Astrocyte (in vitro differentiated cells and primary cell): ENCODE measurements at regions not wholly inside any gene's neighbourhood (a gene's known extent, or its start where the extent isn't known, plus 50 kb on each side); places are given as distances from the start of the nearest gene placed in this dataset.
A peak's percentile ranks its signal among the peaks of the same experiment; 100 is the strongest.

ENCODE experiments used
- DNase-seq: peaks from one replicate; pipeline ENCODE4 v3.0.0-alpha.2; 2010; ENCODE audit warnings: low read depth
- FAIRE-seq: peaks from 2 replicates; lab custom pipeline; 2011; peaks lifted over from hg19 to GRCh38; lab: Jason Lieb, UNC
- H2AFZ ChIP-seq: 2 replicates; pipeline ENCODE4 v1.6.0; 2012; ENCODE audit warnings: low read depth, low read length, inconsistent platforms
- H3K27ac ChIP-seq: 2 replicates; pipeline ENCODE4 v1.5.1; 2011; ENCODE audit warnings: low read depth, low read length, inconsistent platforms
- H3K27me3 ChIP-seq: 2 replicates; pipeline ENCODE4 v1.6.0; 2011; ENCODE audit warnings: low read length, inconsistent platforms; ENCODE audit not compliant: insufficient read depth
- H3K36me3 ChIP-seq: 2 replicates; pipeline ENCODE4 v1.5.1; 2011; ENCODE audit warnings: low read length, inconsistent platforms; ENCODE audit not compliant: insufficient read depth
- H3K4me1 ChIP-seq: 2 replicates; pipeline ENCODE4 v1.5.1; 2011; ENCODE audit warnings: low read length, inconsistent platforms; ENCODE audit not compliant: insufficient read depth
- H3K4me2 ChIP-seq: 2 replicates; pipeline ENCODE4 v1.6.0; 2012; ENCODE audit warnings: low read length, inconsistent platforms
- H3K4me3 ChIP-seq: 2 replicates; pipeline ENCODE4 v1.5.1; 2011; ENCODE audit warnings: low read depth, mild to moderate bottlenecking, low read length, inconsistent platforms; ENCODE audit not compliant: insufficient read depth
- H3K79me2 ChIP-seq: 2 replicates; pipeline ENCODE4 v1.6.0; 2012; ENCODE audit warnings: mild to moderate bottlenecking, low read length, inconsistent platforms; ENCODE audit not compliant: insufficient read depth
- H3K9ac ChIP-seq: 2 replicates; pipeline ENCODE4 v1.6.0; 2012; ENCODE audit warnings: mild to moderate bottlenecking, low read length, inconsistent platforms
- H3K9me3 ChIP-seq: 2 replicates; pipeline ENCODE4 v1.5.1; 2012; ENCODE audit warnings: low read depth, mild to moderate bottlenecking, low read length, inconsistent platforms; ENCODE audit not compliant: insufficient read depth
- H4K20me1 ChIP-seq: 2 replicates; pipeline ENCODE4 v1.6.0; 2012; ENCODE audit warnings: low read length, inconsistent platforms; ENCODE audit not compliant: insufficient read depth
- H3K27ac Mint-ChIP-seq: one replicate; pipeline ENCODE4 v1.8.0; 2021; ENCODE audit warnings: mild to moderate bottlenecking, mixed read lengths; ENCODE audit not compliant: unreplicated experiment
- H3K27me3 Mint-ChIP-seq: one replicate; pipeline ENCODE4 v1.8.0; 2021; ENCODE audit warnings: low read depth, mixed read lengths; ENCODE audit not compliant: unreplicated experiment
- H3K36me3 Mint-ChIP-seq: one replicate; pipeline ENCODE4 v1.8.0; 2021; ENCODE audit warnings: low read depth, mixed read lengths; ENCODE audit not compliant: unreplicated experiment
- H3K4me1 Mint-ChIP-seq: one replicate; pipeline ENCODE4 v1.8.0; 2021; ENCODE audit warnings: low read depth, mixed read lengths; ENCODE audit not compliant: unreplicated experiment
- H3K4me3 Mint-ChIP-seq: one replicate; pipeline ENCODE4 v1.8.0; 2021; ENCODE audit warnings: mild to moderate bottlenecking, moderate library complexity, mixed read lengths; ENCODE audit not compliant: unreplicated experiment
- H3K9me3 Mint-ChIP-seq: one replicate; pipeline ENCODE4 v1.8.0; 2021; ENCODE audit warnings: mild to moderate bottlenecking, mixed read lengths; ENCODE audit not compliant: unreplicated experiment
- EZH2 ChIP-seq: IDR thresholded peaks from 2 replicates; pipeline ENCODE4 v1.6.1; 2012; ENCODE audit warnings: mild to moderate bottlenecking, low read length, inconsistent platforms; ENCODE audit not compliant: insufficient read depth
- TF ChIP-seq, protein P1 (sequence below): IDR thresholded peaks from 2 replicates; pipeline ENCODE4 v1.5.1; 2011; ENCODE audit warnings: low read depth, mild to moderate bottlenecking, inconsistent platforms, low read length, moderate library complexity; ENCODE audit not compliant: insufficient read depth

DNA sequence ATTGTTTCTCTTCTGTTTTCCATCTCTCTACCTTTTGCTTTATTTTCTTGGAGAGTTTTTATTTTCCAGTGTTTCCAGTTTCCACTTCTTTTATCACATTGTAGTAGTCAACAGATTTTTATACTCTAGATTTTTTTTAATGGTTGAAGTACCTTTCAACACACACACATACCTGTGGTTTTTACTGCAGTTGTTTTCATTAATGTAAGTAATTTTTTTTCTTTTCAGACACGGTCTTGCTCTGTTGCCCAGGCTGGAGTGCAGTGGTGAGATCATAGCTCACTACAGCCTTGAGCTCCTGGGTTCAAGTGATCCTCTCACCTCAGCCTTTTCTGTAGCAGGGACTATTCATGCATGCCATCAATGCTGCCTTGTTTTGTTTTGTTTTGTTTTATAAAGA, 472.5 kb upstream of the SGO1 start:
- FAIRE-seq: no peak
- DNase-seq: peak; percentile 71
- Histone ChIP-seq H4K20me1 (no peaks in the 10 kb centered on the region), H2AFZ (no peak overlapping the region), H3K4me2 (no peak overlapping the region), H3K36me3 (no peaks in the 10 kb centered on the region), H3K4me1 (no peaks in the 10 kb centered on the region), H3K79me2 (no peaks in the 10 kb centered on the region), H3K4me3 (no peak overlapping the region), H3K27ac (no peak overlapping the region), H3K9ac (no peak overlapping the region), H3K9me3 (no peaks in the 10 kb centered on the region), H3K27me3 (no peaks in the 10 kb centered on the region)
- Mint-ChIP-seq H3K4me1 (peaks cover 10% of the 10 kb centered on the region), H3K4me3 (no peak overlapping the region), H3K27ac (peak overlapping the region; percentile 67), H3K9me3 (peaks cover 3% of the 10 kb centered on the region), H3K27me3 (no peaks in the 10 kb centered on the region), H3K36me3 (no peaks in the 10 kb centered on the region)
- TF ChIP-seq, protein P1, sequence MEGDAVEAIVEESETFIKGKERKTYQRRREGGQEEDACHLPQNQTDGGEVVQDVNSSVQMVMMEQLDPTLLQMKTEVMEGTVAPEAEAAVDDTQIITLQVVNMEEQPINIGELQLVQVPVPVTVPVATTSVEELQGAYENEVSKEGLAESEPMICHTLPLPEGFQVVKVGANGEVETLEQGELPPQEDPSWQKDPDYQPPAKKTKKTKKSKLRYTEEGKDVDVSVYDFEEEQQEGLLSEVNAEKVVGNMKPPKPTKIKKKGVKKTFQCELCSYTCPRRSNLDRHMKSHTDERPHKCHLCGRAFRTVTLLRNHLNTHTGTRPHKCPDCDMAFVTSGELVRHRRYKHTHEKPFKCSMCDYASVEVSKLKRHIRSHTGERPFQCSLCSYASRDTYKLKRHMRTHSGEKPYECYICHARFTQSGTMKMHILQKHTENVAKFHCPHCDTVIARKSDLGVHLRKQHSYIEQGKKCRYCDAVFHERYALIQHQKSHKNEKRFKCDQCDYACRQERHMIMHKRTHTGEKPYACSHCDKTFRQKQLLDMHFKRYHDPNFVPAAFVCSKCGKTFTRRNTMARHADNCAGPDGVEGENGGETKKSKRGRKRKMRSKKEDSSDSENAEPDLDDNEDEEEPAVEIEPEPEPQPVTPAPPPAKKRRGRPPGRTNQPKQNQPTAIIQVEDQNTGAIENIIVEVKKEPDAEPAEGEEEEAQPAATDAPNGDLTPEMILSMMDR: no peak
- no peak for TF ChIP-seq EZH2

DNA sequence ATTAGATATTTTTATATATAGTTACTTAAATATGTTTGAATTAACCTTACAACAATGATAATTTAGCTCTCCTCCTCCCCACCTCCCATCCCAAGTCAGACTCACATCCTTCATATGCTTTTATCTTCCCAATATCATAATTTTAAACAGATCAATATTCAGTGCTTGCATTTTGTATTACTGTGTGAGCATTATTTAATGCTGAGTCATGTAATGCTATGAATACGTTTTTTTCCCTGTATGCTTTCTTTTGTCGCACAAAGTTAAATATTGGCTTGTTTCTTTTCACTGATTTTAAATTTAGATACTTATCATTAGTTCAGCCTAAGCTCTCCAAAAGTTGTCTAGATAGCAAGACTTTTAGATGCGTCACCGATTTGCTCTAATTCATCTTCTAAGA, 471.6 kb upstream of the SGO1 start:
- H3K27me3 ChIP-seq: no peaks in the 10 kb centered on the region
- H3K27ac ChIP-seq: no peak overlapping the region
- H2AFZ ChIP-seq: no peak overlapping the region
- no peaks in the 10 kb centered on the region for H3K36me3 ChIP-seq
- H3K79me2 ChIP-seq: no peaks in the 10 kb centered on the region
- FAIRE-seq: no peak
- Mint-ChIP-seq H3K36me3 (no peaks in the 10 kb centered on the region), H3K9me3 (peaks cover 3% of the 10 kb centered on the region), H3K27me3 (no peaks in the 10 kb centered on the region), H3K4me1 (peaks cover 13% of the 10 kb centered on the region), H3K4me3 (no peak overlapping the region), H3K27ac (no peak overlapping the region)
- H3K9me3 ChIP-seq: no peaks in the 10 kb centered on the region
- H3K4me3 ChIP-seq: no peak overlapping the region
- no peak for DNase-seq
- H3K9ac ChIP-seq: no peak overlapping the region
- no peaks in the 10 kb centered on the region for H4K20me1 ChIP-seq
- H3K4me1 ChIP-seq: no peaks in the 10 kb centered on the region
- no peak for TF ChIP-seq EZH2
- TF ChIP-seq, protein P1: no peak
- H3K4me2 ChIP-seq: no peak overlapping the region

DNA sequence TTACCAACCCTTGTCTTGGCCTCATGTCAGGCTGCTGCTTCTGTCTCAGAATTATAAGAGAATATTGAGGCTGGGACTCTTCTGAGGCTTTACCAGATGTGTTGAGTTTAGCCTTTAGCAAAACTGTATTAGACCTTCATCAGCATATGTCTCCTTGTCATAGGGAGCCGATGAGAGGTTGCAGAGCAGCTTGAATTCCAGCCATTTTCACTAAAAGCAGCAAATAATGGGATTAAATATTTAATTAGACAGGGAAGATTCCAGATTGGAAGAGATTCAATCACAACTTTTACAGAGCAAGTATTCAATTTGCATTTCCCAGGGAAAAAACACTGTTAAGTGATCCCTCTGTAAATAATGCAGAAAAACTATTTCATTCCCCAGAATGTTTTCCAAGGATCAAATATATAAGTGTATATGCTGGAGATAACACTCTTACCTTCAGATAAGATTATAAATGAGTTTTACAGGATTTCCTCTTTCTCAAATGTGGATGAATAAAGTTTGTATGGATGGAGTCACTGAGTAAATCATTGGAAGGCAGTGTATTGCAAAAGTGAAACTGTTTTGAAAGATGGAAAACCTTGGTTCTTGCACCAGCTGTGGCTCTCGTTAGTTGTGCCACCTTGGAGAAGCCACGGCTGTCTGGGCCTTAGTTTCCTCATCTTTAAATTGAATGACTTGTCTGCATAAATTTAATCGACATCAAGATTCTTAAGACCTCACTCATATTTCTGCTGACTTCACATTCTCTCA, 466.4 kb upstream of the SGO1 start:
- H3K4me3 Mint-ChIP-seq: no peak overlapping the region

More for the DNA sequence above, 466.4 kb upstream of the SGO1 start:
- H3K36me3 ChIP-seq: no peaks in the 10 kb centered on the region
- no peaks in the 10 kb centered on the region for H3K79me2 ChIP-seq
- TF ChIP-seq, protein P1: no peak
- TF ChIP-seq EZH2: no peak
- Mint-ChIP-seq H3K9me3 (peaks cover 3% of the 10 kb centered on the region), H3K4me1 (peaks cover 33% of the 10 kb centered on the region), H3K27ac (no peak overlapping the region), H3K36me3 (no peaks in the 10 kb centered on the region), H3K27me3 (no peaks in the 10 kb centered on the region)
- no peak for DNase-seq
- FAIRE-seq: peak; percentile 47
- H4K20me1 ChIP-seq: no peaks in the 10 kb centered on the region
- peaks cover 15% of the 10 kb centered on the region for H3K4me1 ChIP-seq
- H3K4me2 ChIP-seq: no peak overlapping the region
- H3K4me3 ChIP-seq: no peak overlapping the region
- H3K27me3 ChIP-seq: no peaks in the 10 kb centered on the region
- H3K9ac ChIP-seq: no peak overlapping the region
- no peaks in the 10 kb centered on the region for H3K9me3 ChIP-seq
- no peak overlapping the region for H3K27ac ChIP-seq
- no peak overlapping the region for H2AFZ ChIP-seq
